WI38 (cell line): ENCODE measurements at regions not wholly inside any gene's neighbourhood (a gene's known extent, or its start where the extent isn't known, plus 50 kb on each side); places are given as distances from the start of the nearest gene placed in this dataset.

Experiments used
- H3K4me3 ChIP-seq: 2 replicates; pipeline ENCODE4 v1.5.1; 2011; ENCODE audit warnings: low read depth, mild to moderate bottlenecking, control low read depth, low read length
- TF ChIP-seq, protein P1 (sequence below): IDR thresholded peaks from 2 replicates; pipeline ENCODE4 v1.5.1; 2012; ENCODE audit warnings: low read depth, mild to moderate bottlenecking, control low read depth, low read length

DNA sequence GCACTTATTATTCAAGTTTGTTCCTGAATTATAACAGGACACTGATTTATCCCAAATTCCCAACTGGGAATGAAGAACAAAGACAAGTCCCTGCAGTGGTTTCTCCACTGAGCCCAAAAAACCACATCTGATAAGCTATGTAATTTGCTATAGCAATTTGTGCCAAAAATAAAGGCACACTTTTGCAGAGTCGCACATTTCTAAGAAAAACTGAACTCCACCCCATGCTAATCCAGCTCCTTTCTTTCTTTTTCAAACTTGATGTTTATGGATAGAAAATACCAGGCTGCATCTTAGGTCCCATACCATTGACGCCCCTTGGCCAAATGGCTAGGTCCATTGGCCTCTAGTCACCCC is 170.2 kb upstream of the CITED2 start:
- TF ChIP-seq, protein P1, sequence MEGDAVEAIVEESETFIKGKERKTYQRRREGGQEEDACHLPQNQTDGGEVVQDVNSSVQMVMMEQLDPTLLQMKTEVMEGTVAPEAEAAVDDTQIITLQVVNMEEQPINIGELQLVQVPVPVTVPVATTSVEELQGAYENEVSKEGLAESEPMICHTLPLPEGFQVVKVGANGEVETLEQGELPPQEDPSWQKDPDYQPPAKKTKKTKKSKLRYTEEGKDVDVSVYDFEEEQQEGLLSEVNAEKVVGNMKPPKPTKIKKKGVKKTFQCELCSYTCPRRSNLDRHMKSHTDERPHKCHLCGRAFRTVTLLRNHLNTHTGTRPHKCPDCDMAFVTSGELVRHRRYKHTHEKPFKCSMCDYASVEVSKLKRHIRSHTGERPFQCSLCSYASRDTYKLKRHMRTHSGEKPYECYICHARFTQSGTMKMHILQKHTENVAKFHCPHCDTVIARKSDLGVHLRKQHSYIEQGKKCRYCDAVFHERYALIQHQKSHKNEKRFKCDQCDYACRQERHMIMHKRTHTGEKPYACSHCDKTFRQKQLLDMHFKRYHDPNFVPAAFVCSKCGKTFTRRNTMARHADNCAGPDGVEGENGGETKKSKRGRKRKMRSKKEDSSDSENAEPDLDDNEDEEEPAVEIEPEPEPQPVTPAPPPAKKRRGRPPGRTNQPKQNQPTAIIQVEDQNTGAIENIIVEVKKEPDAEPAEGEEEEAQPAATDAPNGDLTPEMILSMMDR = no peak
- no peak overlapping the region for H3K4me3 ChIP-seq

DNA sequence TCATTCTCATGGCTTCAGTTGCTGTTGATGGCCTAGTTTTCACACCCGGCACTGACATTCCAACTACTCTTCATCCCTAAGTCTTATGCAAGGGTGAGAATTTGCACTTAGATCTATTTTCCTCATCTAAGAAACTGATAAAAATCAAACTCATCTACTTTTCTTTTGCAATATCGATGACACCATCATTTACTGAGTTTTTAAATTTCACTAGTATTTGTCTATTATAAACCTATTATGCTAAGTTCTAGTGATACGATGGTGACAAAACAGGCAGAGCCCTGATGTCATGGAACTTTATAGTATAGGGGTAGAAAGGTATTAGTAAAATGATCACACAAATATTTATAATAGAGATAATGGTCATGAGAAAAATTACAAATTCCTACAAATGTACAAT is 167.9 kb upstream of the CITED2 start:
- TF ChIP-seq, protein P1 = no peak
- H3K4me3 ChIP-seq = no peak overlapping the region

DNA sequence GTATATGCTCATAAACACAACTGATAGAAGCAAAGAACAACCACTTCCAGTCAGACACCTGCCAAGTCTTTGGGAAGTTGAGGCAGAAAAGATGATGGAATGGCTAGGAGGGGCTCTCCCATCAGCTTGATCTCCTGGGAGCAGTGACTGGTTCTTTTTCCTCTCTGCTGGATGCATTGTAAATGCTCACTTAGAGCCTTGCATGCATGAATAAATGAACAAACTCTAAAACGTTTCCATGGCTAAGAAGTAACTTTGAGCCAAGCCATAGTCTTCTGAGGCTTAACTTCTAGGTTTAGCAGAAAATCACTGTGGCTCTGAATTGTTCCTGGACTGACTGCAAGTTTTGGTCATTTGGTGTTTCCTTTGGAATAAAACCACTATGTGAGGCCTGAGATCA is 166.4 kb upstream of the CITED2 start:
- TF ChIP-seq, protein P1 = no peak
- no peak overlapping the region for H3K4me3 ChIP-seq

DNA sequence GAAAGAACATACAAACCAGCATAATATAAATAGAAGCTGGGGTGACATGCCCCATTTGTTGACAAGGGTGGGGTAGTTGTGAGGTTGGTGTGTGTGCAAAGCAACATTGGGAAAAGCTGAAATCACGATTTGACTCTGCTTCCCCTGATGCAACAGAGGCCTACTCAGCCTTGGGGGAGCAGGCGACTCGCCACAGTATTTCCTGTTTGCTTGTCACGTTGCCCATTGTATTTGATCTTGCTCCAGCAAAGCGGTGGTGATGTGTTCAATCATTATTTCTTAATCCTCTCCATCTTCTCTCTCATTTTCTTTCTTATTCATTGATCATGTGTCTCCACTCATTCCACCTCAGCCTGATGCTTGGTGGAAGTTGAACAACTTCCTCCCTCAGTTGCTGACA is 165.8 kb upstream of the CITED2 start:
- TF ChIP-seq, protein P1 = no peak
- H3K4me3 ChIP-seq = peak overlapping the region; percentile 32; the same call in 1 of the 2 replicates

DNA sequence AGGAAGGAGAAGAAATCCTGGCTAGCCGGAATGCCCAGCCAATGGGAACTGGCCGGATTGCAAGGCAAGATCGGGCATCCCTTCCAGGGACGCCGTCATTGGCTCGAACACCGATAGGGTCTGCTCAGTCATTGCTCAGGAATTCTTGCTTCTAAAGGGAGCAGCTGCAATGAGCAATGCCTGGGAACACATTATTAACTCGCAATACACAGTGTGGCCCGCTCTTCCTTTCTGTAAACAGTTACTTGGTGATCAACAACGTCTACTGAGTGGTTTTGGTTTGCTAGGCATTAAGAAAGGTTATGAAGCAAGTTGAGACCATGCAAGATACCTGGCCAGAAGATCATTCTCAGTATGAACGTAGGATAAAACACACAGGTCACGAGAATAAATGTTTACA is 165.4 kb upstream of the CITED2 start:
- H3K4me3 ChIP-seq = peak overlapping the region; percentile 32; the same call in 1 of the 2 replicates
- TF ChIP-seq, protein P1 = no peak

DNA sequence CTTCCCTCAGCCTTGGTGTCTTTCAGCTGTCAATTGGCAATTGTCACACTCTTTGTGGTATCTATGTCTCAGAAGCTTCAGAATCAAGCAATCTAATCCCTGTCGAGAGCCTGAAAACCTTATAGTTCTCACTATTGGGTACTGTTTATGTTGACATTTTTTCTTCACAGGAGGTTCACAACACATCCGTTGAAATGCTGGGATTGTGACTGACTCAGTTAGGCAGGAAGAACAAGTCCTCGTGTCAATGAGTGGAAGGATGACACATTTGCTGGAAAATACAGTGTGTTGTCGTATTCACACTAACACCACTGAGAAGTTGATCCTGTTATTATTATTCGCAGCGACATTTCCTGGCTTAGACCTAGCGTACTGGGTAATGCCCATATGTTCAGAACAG is 163.9 kb upstream of the CITED2 start:
- TF ChIP-seq, protein P1 = no peak
- H3K4me3 ChIP-seq = no peak overlapping the region

DNA sequence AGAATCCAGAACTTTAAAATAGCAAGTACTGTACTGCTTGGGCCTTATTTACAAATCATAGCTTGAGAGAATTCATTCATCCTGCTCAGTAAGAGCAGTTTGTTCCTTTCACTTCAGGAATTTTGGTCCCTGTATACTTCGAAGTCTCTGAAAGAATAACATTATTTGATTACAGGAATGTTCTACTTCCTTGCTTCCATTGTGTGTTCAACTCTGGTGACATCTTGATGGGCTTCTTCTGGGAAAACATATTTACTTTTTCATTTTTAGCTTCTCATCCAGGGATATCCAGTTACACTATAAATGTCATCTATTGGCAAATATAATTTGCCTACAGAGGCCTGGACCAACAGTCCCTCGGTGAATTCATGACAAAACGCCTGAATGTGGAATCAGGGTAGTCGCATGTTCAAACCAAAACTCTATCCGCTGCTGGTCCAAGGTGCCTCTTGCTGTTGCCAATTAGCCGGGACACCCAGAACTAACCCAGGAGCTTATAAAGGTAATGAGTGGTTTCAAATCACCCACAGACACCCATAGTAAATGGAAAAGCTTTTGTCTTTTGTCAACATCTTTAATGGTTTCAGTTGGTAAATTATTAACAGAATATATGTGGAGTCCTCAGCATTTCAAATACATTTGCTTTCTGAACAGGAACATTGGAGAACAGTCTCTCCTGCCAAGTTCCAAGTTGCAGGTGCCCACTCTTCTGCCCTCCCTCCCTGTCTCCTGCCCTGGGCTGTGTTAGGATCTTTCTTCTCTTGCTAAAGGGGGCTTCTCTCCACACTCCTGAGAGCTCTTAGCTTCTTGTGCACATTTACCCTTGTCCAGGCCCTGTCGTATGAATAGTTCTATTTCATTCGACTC is 162.5 kb upstream of the CITED2 start:
- TF ChIP-seq, protein P1 = no peak
- no peak overlapping the region for H3K4me3 ChIP-seq
